ENCODE measurements at regions not wholly inside any gene's neighbourhood (a gene's known extent, or its start where the extent isn't known, plus 50 kb on each side); places are given as distances from the start of the nearest gene placed in this dataset.

- Histone ChIP-seq H3K4me1 (replicated peaks in 1 of 4; ENCODE audit: control insufficient read depth in 3 of 4, insufficient read depth in 4 of 4, low read length in 3 of 4) (peaks cover 0 to 5% (median 0%) of the 10 kb centered on the region in 4 experiments; a peak in 2 of 7 replicates), H4K8ac (ENCODE audit: extremely low read depth, insufficient read depth, low read length) (no peak overlapping the region), H3K23ac (ENCODE audit: insufficient read length) (no peak overlapping the region), H4K5ac (ENCODE audit: insufficient read length, low read depth, low read length) (no peak overlapping the region), H2BK12ac (ENCODE audit: low read depth, low read length) (peak overlapping the region; percentile 60; the same call in 1 of the 2 replicates), H3K79me1 (ENCODE audit: low read depth, low read length) (no peaks in the 10 kb centered on the region), H2AFZ (ENCODE audit: low read length) (0 out of 2 replicates have a peak overlapping the region, but pooled peaks have one; percentile 53), H3K27ac (ENCODE audit: low read depth, low read length) (no peak overlapping the region), H2BK5ac (ENCODE audit: low read depth, low read length) (no peak overlapping the region), H3K23me2 (ENCODE audit: low read depth, low read length) (no peaks in the 10 kb centered on the region), H4K91ac (replicated peaks; ENCODE audit: insufficient read length, low read length) (no peak overlapping the region), H2BK15ac (ENCODE audit: low read length) (no peak overlapping the region), H3K14ac (ENCODE audit: insufficient read length) (no peak overlapping the region), H3K27me3 (replicated peaks in 1 of 4; ENCODE audit: control insufficient read depth in 3 of 4, extremely low read depth in 1 of 4, insufficient read depth in 3 of 4, low read length in 3 of 4) (no peaks in the 10 kb centered on the region; a peak in 1 of 7 replicates), H3K9ac (replicated peaks in 1 of 4; ENCODE audit: extremely low read depth in 1 of 4, low read depth in 3 of 4, low read length in 3 of 4) (no peak overlapping the region), H2BK20ac (ENCODE audit: low read length) (no peak overlapping the region), H3K79me2 (ENCODE audit: control insufficient read depth in 1 of 2, insufficient read depth in 2 of 2, low read length in 2 of 2) (no peaks in the 10 kb centered on the region), H3K9me3 (ENCODE audit: insufficient read depth in 2 of 2, low read depth in 1 of 2, low read length in 1 of 2) (no peaks in the 10 kb centered on the region), H3K4me3 (ENCODE audit: extremely low read depth in 1 of 4, insufficient read depth in 2 of 4, low read depth in 3 of 4, low read length in 4 of 4) (no peak overlapping the region), H3K36me3 (ENCODE audit: control insufficient read depth in 2 of 4, insufficient read depth in 4 of 4, low read length in 3 of 4) (no peaks in the 10 kb centered on the region), H3K4me2 (ENCODE audit: insufficient read depth in 1 of 2, low read depth in 2 of 2, low read length in 2 of 2) (no peak overlapping the region), H4K20me1 (replicated peaks in 1 of 2; ENCODE audit: control insufficient read depth in 1 of 2, insufficient read depth in 2 of 2, low read length in 2 of 2) (no peaks in the 10 kb centered on the region), H2AK5ac (ENCODE audit: low read depth, low read length) (no peak overlapping the region), H3K4ac (replicated peaks; ENCODE audit: insufficient read length, low read depth, low read length) (no peak overlapping the region), H3K56ac (replicated peaks; ENCODE audit: insufficient read length, low read depth, low read length) (no peak overlapping the region), H2BK120ac (replicated peaks; ENCODE audit: low read depth, low read length) (no peak overlapping the region), H3K18ac (ENCODE audit: extremely low read depth, low read length) (no peak overlapping the region)
- no peak for FAIRE-seq
- POLR2A ChIA-PET (ENCODE audit: partially characterized antibody): no interaction called here
- no peak for DNase-seq (ENCODE audit: low read depth in 1 of 2, low spot score in 2 of 2)
- CTCF ChIA-PET (ENCODE audit: partially characterized antibody): interaction anchor here (0.7 to 1.3 kb wide), 5 partner anchors 24 to 197 kb away, joined by 3 to 4 read pairs (median 3); no protein-coding TSS in a partner anchor
- WGBS, 2 experiments (ENCODE audit: extremely low coverage in 1 of 2, insufficient coverage in 1 of 2, insufficient read length in 1 of 2, insufficient replicate concordance in 2 of 2, low coverage in 1 of 2, low lambda C conversion rate in 2 of 2, missing lambda C conversion rate in 1 of 2): 83% methylated on average over 19 of the region's 21 CpGs; no CpG with 5 or more reads in 1 of the 2 experiments
- TF ChIP-seq TAF1 (IDR thresholded peaks at IDR 0.05; ENCODE audit: low read depth, low read length): no peak
- TF ChIP-seq KDM4A (IDR thresholded peaks at IDR 0.05; ENCODE audit: low read depth, low read length, severe bottlenecking): no peak
- TF ChIP-seq CBX8 (IDR thresholded peaks at IDR 0.05; ENCODE audit: borderline replicate concordance, low read depth, low read length): no peak
- no peak for TF ChIP-seq BACH1 (IDR thresholded peaks at IDR 0.05; ENCODE audit: low read length)
- no peak for TF ChIP-seq BCL11A (IDR thresholded peaks at IDR 0.05; ENCODE audit: low read depth in 2 of 2, low read length in 2 of 2)
- TF ChIP-seq POU5F1 (IDR thresholded peaks at IDR 0.05; ENCODE audit: low read depth, low read length): no peak
- no peak for TF ChIP-seq SIRT6 (IDR thresholded peaks at IDR 0.05; ENCODE audit: low read length)
- no peak for TF ChIP-seq SP4 (IDR thresholded peaks at IDR 0.05; ENCODE audit: low read length)
- no peak for TF ChIP-seq ATF3 (IDR thresholded peaks at IDR 0.05; ENCODE audit: insufficient read depth, low read depth, low read length)
- TF ChIP-seq TCF12 (IDR thresholded peaks at IDR 0.05; ENCODE audit: low read depth, low read length): no peak
- TF ChIP-seq GABPA (IDR thresholded peaks at IDR 0.05; ENCODE audit: borderline replicate concordance, insufficient read depth, low read length): no peak
- no peak for TF ChIP-seq RNF2 (IDR thresholded peaks at IDR 0.05; ENCODE audit: borderline replicate concordance, low read depth, low read length, missing control alignments, poor library complexity, severe bottlenecking)
- no peak for TF ChIP-seq HDAC6 (IDR thresholded peaks at IDR 0.05; ENCODE audit: low read depth, low read length)
Observed at GRCh38 chr9:134492721-134493460, 148.7 kb upstream of the COL5A1 start.
